ENCODE measurements at regions not wholly inside any gene's neighbourhood (a gene's known extent, or its start where the extent isn't known, plus 50 kb on each side); places are given as distances from the start of the nearest gene placed in this dataset.
"Not testable (repeated sequence)": the region's sequence is repeated elsewhere in the genome, so short reads cannot be mapped to it uniquely, and the experiment has no call there.

DNA sequence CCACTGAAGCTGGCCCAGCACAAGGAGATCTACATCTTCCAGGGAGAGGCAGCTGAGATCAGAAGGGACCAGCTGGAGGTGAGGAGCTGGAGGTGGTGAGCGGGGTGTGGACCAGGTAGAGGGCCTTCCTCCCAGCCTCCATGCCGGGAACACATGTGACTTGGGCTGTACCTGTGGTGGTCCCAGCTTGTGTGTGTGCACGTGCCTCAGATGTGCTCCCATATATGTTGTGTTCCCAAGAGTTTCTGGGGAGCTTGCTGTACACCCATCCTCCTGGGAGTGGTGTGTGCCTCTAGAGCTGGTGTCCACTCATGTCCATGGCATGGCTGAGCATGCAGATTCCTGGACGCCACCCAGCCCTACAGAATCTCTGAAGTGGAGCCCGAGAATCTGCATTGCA lies 183.7 kb upstream of the AKAP13 start:
- DNase-seq = not testable (repeated sequence)

DNA sequence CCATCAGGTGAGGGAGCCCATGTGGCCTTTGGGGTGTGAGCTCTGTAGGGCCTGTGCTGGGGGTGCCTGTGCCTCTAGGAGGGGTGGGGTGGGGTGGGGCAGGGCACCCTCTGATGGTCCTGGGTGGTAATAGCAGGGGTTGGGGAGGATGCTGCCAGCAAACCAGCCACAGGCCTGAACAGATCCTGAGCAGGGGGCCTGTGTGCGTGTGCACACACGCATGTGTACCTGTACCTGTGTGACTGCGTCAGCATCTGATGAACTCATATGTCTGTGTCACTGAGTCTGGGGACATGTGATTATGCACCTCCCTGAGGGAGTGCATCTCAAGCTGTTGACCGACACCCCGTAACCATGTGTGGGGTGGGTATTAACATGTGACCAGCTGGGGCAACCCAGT lies 182.8 kb upstream of the AKAP13 start:
- DNase-seq = not testable (repeated sequence)

DNA sequence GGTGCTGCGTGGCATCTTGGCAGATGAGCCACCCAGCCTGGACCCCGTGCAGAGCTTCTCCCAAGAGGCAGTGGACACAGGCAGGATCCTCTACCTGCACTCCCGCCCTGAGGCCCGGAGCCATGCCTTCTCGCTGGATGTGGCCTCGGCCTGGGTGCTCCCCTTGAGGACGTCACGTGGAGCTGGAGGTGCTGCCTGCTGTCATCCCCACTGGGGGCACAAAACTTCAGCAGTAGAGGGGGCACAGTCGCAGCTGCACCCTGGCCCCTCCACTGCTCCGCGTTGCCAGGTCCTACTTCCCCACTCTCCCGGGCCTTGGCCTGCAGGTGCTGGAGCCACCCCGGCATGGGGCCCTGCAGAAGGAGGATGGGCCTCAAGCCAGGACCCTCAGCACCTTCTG lies 182.0 kb upstream of the AKAP13 start:
- not testable (repeated sequence) for DNase-seq

DNA sequence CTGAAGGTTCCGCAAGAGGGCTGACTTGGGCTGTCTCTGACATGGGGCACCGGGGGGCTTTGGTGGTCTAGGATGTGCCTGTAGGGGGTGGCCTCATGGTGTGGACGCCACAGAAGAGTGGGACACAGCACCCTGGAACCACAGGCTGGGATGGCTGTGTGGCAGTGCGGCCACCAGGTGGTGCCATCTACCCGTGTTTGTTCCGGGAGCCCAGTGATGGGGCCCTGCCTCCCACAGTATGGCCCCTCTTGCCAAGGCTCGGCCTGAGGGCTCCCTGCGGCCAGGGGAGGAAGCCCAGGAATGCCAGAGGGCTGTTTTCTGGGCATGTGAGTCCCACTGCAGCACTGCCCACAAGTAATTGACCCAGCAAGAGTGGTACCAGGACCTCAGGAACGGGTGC lies 180.2 kb upstream of the AKAP13 start:
- DNase-seq = not testable (repeated sequence)

DNA sequence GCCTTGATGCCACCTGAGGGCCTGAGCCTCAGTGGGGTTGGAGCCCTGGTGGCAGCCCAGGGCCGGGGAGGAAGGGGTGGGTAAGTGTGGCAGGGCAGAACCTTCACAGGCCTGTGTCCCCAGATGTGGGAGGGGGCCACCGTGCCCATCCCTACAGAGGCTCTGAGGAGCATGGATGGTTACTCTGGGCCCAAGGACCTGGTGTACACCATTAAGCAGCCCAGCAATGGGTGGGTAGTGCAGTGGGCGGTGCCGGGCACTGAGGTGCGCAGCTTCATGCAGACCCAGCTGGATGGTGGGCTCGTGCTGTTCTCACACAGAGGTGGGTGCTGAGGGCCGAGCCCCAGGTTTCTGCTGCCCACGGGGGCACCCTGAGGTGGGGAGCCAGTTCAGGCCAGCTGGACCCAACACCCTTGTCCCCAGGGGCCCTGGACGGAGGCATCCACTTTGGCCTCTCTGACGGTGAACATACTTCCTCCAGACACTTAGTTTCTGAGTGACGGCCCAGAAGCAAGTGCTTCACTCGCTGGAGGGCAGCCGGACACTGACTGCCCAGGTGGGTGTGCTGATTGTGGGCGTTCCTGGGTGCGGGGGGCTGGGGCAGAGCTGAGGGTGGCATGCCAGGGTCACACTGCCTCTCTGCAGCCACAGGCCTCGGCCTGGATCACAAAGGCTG lies 179.1 kb upstream of the AKAP13 start:
- DNase-seq = not testable (repeated sequence)

DNA sequence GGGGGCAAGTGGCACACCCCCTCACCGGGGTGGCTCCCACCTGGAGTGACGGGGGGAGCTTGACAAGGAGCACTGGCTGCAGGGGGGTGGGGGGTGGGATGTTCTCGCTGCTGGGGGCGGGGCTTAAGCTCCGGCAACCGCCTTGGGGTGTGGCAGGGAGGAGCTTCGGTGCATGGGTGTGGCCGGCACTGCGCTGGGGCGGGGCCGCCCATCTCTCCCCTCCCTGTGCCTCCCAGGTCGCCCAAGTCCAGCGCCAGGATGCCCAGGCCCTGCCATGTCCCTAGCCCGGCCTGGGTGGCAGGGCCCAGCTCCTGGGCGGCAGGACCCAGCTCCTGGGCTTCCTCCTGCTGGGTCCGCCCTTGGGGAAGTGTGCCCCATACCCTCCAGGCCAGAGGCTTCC lies 175.9 kb upstream of the AKAP13 start:
- not testable (repeated sequence) for DNase-seq

DNA sequence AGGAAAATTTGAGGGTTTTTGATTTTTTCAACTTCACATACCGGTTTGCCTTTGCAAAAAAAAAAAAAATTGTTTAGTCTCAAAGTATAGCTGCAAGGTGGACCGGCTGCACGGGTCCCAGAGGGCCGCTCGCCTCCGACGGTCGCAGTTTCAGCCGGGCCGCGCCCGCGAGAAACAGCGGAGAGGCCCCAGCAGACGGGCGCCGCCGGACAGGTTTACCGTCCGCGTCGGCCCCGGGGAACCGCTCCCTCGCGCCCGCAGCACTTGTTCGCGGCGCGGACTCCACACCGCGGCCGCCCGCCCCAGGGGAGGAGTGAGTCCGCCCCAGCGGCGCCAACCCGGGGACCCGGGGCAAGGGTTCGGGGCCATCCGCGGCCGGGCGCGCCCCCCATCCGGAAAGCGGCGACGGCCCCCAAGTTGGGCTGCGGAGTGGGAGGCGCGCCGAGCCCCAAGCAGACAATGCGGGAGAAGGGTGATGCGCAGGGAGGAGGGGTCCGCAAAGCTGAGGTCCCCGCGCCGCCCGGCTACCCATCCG lies 146.5 kb upstream of the AKAP13 start:
- not testable (repeated sequence) for DNase-seq

DNA sequence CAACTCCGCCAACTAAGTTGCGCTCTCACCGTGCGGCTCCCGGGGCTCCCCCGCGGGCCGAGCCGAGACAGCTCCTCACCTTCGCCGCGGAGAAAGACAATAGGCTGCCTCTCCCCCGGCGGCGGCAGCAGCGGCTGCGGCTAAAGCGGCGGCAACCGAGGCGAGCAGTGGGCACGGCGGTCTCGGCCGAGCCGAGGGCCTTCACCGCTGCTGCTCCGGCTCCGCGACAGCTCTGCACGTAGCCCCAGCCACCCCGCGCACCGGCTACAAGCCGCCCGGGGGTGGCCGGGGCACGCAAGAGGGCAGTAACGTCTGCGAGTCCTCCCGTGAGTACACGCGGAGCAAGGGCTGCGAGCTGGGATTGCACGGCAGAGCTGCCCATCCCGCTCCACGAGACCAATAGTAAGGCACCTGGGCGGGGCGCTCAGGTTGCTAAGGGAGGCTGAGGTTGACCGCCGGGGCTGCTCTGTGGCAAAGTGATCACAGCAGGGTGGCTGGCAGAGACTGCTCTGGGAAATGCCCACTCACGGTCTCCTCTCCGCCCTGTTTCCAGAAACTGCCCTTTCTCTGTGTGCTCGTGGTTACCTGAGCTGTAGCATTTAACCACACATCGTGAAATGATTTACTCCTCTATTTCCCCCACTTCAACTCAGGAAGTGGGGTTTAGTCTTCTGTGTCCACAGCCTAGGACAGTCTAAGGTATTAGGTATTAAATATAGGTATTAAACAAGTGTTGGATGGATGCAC lies 145.8 kb upstream of the AKAP13 start:
- not testable (repeated sequence) for DNase-seq

DNA sequence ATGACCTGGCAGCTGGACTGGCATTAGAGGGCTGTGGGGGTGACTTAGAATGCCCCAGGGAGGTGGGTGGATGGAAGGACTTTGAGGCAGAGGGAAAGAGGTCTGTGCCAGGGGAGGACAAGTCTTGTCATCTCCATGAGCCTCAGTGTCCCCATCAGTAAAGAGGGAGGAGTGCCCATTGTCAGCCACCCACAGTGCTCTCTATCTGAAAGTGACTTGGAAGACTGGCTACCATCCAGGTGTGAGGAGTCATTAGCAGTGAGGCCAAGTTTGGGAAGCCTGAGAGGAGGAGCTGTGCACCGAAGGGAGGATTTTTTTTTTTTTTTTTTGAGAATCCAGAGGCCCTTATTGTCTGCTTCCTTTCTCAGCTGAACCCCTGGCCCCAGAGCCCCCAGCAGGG lies 136.3 kb upstream of the AKAP13 start:
- DNase-seq = not testable (repeated sequence)

DNA sequence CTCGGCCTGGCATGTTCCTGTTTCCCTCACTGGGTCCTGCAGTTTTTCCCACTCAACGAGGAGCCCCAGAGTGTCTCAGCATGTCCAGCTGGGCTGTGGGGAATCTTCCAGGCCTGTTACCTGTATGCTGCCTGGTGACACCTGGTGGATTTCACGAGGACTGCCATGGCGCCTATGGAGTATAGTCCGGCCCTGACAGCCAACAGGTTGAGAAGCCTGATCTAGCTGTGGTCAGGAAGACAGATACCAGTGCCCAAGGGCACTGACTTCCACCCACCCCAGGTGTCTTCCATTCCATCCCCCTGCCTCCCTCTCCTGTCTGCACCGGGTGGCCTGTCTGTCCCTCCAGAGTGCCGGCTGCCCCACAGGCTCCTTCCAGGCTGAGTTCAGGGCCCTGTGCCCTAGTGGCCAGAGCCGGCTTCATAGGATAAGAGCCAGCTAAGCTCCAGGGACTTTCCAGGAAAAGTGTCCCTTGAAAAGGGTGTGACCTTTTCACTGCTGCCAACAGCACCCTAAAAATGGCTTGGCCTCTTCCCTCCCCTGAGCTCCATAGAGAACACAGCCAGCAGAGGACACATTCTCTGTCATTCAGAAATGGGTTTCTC lies 129.4 kb upstream of the AKAP13 start:
- not testable (repeated sequence) for DNase-seq

DNA sequence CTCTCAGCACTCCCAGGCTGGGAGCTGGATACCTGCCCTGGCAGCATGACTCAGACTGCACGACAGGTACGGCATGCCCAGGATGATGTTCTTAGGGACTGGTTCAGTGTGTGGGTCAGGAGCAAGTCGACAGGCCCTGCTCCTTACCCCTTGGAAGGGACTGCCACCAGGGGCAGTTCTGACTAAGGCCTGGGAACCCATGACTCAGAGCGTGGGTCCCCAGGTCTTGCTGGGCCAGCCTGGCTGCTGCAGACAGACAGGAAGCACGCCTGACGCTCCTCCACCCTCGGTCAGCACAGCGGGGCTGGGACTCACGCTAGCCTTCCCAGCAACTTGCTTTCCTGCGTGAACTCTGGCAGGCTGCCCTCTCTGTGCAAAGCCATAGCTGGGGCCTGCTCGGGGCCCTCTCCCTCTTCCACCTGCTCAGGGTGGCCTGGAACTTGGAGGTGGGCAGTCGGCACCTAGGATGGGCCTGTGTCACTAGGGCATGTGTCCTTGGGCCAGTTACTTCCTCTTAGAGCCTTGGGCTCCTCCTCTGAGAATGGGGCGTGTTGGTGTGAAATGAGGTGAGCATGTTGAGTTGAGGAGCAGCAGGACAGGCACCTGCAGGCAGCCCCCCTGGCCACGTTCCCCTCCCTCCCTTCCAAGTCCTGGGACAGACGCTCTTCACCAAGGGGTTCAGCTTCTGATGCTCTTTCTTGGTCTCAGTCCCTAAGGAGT lies 127.0 kb upstream of the AKAP13 start:
- not testable (repeated sequence) for DNase-seq

DNA sequence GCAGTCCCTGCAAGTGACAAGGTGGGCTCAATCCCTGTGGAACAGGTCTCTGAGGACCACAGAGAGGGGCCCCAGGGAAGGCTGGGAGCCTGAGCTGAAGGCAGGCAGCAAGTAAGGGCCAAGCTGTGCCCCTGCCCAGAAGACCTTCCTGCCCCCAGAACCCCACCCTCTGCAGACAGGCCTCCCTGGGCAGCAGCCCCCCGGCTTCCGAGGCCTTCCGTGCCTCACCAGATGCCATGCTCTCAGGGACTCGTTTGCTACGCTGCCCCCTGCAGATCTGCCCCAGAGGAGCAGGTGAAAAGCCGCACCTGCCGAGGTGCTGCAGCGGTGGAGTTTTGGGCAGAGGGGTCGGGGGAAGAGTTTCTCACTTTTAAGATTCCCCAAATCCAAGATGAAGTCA lies 125.4 kb upstream of the AKAP13 start:
- DNase-seq = not testable (repeated sequence)

DNA sequence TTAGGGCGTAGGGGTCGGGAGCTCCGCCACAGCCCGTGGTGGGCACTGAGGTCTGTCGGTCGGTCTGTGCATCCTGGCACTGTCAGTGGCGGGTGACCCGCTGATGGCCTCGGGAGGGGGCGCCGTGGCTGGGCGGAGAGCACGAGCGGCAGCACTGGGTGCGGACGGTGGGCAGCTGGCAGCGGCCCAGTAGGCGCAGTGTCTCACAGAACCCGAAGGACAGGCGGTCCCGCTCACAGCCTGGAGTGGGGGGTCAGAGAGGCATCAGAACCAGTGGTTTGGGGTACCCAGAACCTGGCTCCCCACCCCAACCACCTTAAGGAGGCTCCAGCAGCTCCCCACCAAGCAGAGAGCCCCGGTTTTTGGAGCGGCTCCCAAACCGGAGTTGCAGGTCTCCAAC lies 124.9 kb upstream of the AKAP13 start:
- not testable (repeated sequence) for DNase-seq

DNA sequence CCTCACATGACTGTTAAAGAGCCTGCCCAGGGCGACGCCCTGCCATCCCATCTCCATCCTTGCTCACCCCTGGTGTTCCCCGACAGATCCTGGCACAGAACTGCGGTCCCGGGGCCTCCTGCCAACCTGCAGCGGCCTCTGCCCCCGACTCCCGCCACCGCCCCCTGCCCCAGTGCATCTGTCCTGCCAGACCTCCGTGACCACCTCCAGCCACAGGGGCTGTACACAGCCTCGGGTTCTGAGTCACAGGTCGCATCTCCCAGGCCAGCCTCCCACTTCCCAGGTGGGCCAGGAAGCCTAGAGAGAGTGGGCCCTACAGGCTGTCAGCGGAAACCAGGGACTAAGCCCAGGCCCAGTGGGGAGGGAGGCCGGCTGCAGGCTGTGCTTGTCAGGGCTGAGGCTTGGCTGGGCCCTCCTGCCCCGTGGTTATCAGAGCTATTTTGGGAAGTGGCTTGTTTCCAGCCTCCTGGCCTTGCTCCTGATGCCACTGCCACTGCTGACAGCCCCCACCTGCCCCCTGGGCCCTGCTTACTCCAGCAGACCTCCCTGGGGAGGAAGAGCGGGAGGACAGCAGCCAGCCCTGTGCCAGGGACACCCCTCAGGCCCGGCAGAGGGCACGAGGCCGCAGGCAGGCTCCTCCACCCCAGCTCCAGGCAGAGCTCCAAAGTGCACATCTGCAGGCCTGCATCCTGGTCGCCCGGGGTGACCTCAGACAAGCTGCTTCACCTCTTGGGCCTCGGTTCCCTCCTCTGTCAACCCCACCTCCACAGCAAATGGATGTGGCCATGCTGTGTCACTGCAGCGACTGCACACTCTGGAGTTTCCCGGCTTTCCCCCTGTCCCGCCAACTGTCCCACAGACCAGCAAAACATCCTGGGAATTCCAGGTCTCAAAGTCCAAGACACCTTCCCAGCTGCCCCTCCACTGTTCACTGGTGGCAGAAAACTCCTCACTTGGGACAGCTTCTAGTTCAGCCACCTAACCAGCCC lies 124.1 kb upstream of the AKAP13 start:
- peak in 1 of 2 donors; percentile 8 for DNase-seq

DNA sequence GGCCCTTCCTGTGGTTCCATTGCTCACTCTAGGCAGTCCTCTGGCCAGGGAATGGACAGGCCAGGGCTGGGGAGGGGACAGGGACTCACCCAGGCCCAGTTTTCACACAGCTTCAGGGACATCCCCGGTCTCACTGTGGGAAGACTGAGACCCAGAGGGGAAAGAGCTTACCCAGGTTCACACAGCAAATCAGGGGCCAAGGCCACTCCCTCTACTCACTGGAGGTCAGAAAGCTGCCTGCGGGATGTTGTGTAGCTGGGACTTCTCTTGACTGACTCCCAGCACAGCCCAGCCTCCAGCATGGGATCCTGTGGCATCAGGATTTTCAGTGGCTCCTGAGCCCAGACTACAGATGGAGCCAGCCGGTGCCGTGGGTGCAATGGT lies 122.3 kb upstream of the AKAP13 start:
- DNase-seq = not testable (repeated sequence)

DNA sequence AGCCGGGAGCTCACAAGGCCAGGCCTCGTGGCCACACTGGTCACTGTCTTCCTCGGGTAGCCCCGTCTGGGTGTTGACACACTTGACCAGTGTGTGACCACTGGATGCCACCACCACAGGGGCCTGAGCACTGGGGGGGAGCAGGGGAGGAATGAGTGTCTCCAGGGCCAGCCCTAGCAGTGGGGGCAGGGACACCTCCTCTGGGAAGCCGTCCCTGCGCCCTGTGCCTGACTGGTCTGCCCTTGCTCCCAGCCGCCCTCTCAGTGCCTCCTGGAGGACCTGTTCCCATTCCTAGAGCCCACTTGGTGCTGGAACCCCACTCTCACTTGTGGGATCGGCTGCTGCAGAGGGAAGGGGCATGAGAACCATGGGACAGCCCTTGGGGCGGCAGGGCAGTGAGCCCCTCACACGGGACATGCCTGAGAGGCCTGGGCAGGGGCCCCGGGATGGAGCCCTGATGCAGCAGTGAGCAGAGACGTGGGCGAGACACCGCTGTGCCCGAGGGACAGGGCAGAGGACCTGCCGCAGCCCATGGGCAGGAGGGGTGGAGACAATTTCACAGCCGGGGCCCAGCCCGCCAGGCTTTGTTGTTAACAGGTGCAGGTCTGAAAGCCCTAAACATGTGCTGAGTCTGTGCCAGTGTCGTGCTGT lies 121.7 kb upstream of the AKAP13 start:
- DNase-seq = not testable (repeated sequence)

DNA sequence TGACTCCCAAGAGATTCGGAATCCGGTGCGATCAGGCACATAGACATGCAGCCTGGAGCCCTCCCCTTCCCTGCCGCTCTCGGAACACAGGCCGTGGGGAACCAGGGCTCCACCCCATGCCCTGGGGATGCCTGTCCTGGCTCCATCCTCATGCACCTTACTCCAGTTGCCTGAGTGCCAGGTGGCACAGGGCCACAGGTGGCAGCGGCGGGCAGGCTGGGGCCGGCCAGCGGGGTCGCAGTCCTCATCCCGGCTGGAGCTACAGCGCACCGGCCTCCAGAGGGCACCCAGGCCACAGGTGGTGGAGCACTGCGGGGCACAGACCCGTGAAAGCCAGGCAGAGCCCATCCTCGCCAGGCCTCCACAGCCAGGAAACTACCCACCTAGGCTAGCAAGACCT lies 119.9 kb upstream of the AKAP13 start:
- not testable (repeated sequence) for DNase-seq

DNA sequence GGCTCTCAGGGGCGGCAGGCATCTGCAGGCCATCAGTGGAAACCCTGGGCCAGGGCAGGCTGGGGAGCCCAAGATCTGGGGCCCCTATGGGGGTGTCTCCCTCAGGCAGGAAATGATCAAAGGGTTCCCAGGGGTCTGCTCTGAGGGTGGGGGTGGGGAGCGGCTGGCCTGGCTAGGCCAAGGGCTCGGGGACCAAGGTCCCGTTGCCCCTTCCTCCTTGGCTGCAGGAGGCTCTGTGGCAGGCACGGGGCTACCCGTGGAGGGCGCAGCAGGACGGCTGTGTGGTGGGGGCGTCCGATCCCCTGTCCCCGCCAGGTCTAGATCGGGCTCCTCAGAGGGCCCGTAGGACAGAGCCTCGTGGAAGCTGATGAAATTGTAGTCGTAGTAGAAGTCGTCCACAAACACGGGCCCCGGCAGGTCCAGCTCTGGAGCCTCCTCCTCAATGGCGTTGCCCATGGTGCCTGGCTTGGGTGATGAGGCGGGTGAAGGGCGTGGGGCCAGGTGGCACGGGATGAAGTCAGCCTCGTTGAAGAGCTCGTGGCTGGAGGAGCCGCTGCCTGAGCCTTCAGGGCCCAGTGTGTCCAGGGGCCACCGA lies 117.8 kb upstream of the AKAP13 start:
- DNase-seq = not testable (repeated sequence)

DNA sequence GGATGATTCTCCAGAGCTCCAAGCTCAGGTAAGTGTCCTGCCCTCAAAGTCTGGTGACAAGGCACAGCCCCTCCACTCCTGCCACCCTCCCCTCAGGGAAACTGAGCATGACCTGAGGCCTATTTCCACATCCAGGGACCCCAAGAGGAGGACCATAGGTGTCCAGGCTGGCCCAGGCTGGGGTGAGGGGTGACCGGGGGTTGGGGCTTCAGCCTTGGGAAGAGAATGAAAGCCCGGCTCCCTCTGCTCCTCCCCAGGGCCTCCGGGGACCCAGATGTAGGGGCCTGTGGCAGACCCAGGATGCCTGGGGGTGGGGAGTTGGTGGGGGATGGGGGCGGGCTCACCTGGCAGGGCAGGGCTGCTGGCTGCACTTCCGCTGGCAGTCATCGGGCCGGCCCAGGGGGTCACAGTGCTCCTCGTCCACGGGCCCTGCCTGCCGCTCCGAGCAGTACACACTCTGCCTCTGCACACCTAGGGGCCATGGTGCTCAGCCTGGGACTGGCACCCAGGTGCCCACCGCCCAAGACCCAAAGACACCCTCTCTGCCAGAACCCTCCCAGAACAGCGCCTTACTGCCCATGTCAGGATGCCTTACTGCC lies 116.5 kb upstream of the AKAP13 start:
- DNase-seq = not testable (repeated sequence)

DNA sequence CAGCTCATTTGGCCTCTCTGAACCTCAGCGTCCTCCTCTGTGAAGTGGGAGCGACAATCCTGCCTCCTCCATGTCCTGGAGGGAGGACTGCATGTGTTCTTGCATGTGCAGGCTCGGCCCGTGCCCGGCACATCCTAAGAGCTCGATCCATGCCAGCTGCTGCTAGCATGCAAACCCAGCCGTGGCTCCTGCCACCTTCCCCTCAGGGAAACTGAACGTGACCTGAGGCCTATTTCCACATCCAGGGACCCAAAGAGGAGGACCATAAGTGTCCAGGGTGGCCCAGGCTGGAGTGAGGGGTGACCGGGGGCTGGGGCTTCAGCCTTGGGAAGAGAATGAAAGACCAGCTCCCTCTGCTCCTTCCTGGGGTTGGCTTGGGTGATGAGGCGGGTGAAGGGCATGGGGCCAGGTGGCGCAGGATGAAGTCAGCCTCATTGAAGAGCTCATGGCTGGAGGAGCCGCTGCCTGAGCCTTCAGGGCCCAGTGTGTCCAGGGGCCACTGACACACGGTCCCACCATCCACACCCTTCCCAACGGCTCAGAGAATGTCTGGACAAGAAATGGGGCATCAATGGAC lies 115.7 kb upstream of the AKAP13 start:
- not testable (repeated sequence) for DNase-seq
